ENCODE measurements at regions not wholly inside any gene's neighbourhood (a gene's known extent, or its start where the extent isn't known, plus 50 kb on each side); places are given as distances from the start of the nearest gene placed in this dataset.

- H3K27me3 ChIP-seq (replicated peaks; ENCODE audit: control insufficient read depth, insufficient read depth, low read length) = no peaks in the 10 kb centered on the region
- TF ChIP-seq, protein P1, sequence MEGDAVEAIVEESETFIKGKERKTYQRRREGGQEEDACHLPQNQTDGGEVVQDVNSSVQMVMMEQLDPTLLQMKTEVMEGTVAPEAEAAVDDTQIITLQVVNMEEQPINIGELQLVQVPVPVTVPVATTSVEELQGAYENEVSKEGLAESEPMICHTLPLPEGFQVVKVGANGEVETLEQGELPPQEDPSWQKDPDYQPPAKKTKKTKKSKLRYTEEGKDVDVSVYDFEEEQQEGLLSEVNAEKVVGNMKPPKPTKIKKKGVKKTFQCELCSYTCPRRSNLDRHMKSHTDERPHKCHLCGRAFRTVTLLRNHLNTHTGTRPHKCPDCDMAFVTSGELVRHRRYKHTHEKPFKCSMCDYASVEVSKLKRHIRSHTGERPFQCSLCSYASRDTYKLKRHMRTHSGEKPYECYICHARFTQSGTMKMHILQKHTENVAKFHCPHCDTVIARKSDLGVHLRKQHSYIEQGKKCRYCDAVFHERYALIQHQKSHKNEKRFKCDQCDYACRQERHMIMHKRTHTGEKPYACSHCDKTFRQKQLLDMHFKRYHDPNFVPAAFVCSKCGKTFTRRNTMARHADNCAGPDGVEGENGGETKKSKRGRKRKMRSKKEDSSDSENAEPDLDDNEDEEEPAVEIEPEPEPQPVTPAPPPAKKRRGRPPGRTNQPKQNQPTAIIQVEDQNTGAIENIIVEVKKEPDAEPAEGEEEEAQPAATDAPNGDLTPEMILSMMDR (IDR thresholded peaks at IDR 0.05; ENCODE audit: insufficient read depth, low read length, poor library complexity, severe bottlenecking) = no peak
- H3K36me3 ChIP-seq (ENCODE audit: control insufficient read depth, insufficient read depth, low read length) = no peaks in the 10 kb centered on the region
- H3K4me3 ChIP-seq (replicated peaks; ENCODE audit: low read depth, low read length) = no peak overlapping the region
- no peak for DNase-seq (ENCODE audit: extremely low read depth, insufficient read length)
Observed at GRCh38 chr4:17038510-17039176, 140.2 kb upstream of the LDB2 start.

GRCh38 chr4:17033768-17034181, 135.3 kb upstream of the LDB2 start:
- H3K27me3 ChIP-seq (replicated peaks; ENCODE audit: control insufficient read depth, insufficient read depth, low read length) = no peaks in the 10 kb centered on the region
- no peaks in the 10 kb centered on the region for H3K36me3 ChIP-seq (ENCODE audit: control insufficient read depth, insufficient read depth, low read length)
- TF ChIP-seq, protein P1 (IDR thresholded peaks at IDR 0.05; ENCODE audit: insufficient read depth, low read length, poor library complexity, severe bottlenecking) = no peak
- no peak for DNase-seq (ENCODE audit: extremely low read depth, insufficient read length)
- H3K4me3 ChIP-seq (replicated peaks; ENCODE audit: low read depth, low read length) = no peak overlapping the region

GRCh38 chr4:17033025-17033767, 134.8 kb upstream of the LDB2 start:
- no peak for DNase-seq (ENCODE audit: extremely low read depth, insufficient read length)
- H3K27me3 ChIP-seq (replicated peaks; ENCODE audit: control insufficient read depth, insufficient read depth, low read length) = no peaks in the 10 kb centered on the region
- no peak overlapping the region for H3K4me3 ChIP-seq (replicated peaks; ENCODE audit: low read depth, low read length)
- H3K36me3 ChIP-seq (ENCODE audit: control insufficient read depth, insufficient read depth, low read length) = no peaks in the 10 kb centered on the region
- TF ChIP-seq, protein P1 (IDR thresholded peaks at IDR 0.05; ENCODE audit: insufficient read depth, low read length, poor library complexity, severe bottlenecking) = no peak

GRCh38 chr4:17030543-17030942, 132.1 kb upstream of the LDB2 start:
- Histone ChIP-seq H3K4me3 (replicated peaks; ENCODE audit: low read depth, low read length) (no peak overlapping the region), H3K27me3 (replicated peaks; ENCODE audit: control insufficient read depth, insufficient read depth, low read length) (no peaks in the 10 kb centered on the region), H3K36me3 (ENCODE audit: control insufficient read depth, insufficient read depth, low read length) (no peaks in the 10 kb centered on the region)
- TF ChIP-seq, protein P1 (IDR thresholded peaks at IDR 0.05; ENCODE audit: insufficient read depth, low read length, poor library complexity, severe bottlenecking) = no peak
- DNase-seq (ENCODE audit: extremely low read depth, insufficient read length) = no peak

DNA sequence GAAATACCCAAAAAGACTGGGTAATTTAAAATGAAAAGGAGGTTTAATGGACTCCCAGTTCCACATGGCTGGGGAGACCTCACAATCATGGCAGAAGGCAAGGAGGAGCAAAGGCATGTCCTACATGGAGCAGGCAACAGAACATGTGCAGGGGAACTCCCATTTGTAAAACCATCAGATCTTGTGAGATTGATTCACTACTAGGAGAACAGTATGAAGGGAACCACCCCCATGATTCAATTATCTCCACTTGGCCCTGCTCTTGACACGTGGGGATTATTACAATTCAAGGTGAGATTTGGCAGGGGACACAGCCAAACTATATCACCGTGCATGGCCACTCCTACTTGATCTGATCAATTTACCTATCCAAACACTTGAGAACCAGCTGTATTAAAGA, 131.5 kb upstream of the LDB2 start:
- no peak overlapping the region for H3K4me3 ChIP-seq (replicated peaks; ENCODE audit: low read depth, low read length)
- no peaks in the 10 kb centered on the region for H3K36me3 ChIP-seq (ENCODE audit: control insufficient read depth, insufficient read depth, low read length)
- H3K27me3 ChIP-seq (replicated peaks; ENCODE audit: control insufficient read depth, insufficient read depth, low read length) = no peaks in the 10 kb centered on the region
- no peak for DNase-seq (ENCODE audit: extremely low read depth, insufficient read length)
- TF ChIP-seq, protein P1 (IDR thresholded peaks at IDR 0.05; ENCODE audit: insufficient read depth, low read length, poor library complexity, severe bottlenecking) = no peak
